K562 (cell line): ENCODE measurements at regions not wholly inside any gene's neighbourhood (a gene's known extent, or its start where the extent isn't known, plus 50 kb on each side); places are given as distances from the start of the nearest gene placed in this dataset.
"Not testable (repeated sequence)": the region's sequence is repeated elsewhere in the genome, so short reads cannot be mapped to it uniquely, and the experiment has no call there.

Experiments
- ATAC-seq: fragments of 200-7000 bp; cut with Tn5 transposase; 3 replicates; pipeline ENCODE4 v1.9.1; 2020; ENCODE audit warnings: moderate library complexity
- BruUV-seq: library from RNA; stranded (reverse); fragments of 400-500 nt; replicated peaks from 2 replicates; lab custom pipeline; 2021; lab: Mats Ljungman, UMichigan
- CTCF ChIA-PET: fragments of 300-600 bp; formaldehyde crosslinking; extraction: SDS; loops from one replicate; lab custom pipeline; 2021; ENCODE audit warnings: low intra/inter-chr PET ratio; lab: Yijun Ruan, JAX
- POLR2A ChIA-PET: fragments of 300-600, 350-650 bp; sonication (Branson Sonifier 250); formaldehyde crosslinking; extraction: SDS; loops from one replicate; lab custom pipeline; 2021; ENCODE audit warnings: antibody characterized with exemption, inconsistent platforms; lab: Yijun Ruan, JAX
- DNase-seq, 4 experiments: peaks; one replicate each; pipeline versions ENCODE4 v3.0.0 to v3.0.0-alpha.2; 2011 to 2018; ENCODE audit warnings: low spot score in 3 of 4, mixed read lengths in 3 of 4; ENCODE audit errors: extremely low read depth in 1 of 4
- FAIRE-seq: peaks from 2 replicates; lab custom pipeline; 2011; peaks lifted over from hg19 to GRCh38; lab: Jason Lieb, UNC
- H2AFZ ChIP-seq: 2 replicates; pipeline ENCODE4 v1.6.0; 2011; ENCODE audit warnings: low read depth, low read length, control low read depth, inconsistent platforms
- H3K27ac ChIP-seq: fragments of 200-600 bp; 3 replicates; pipeline ENCODE4 v1.8.0; 2011; ENCODE audit warnings: low read depth, mild to moderate bottlenecking, control low read depth, inconsistent platforms, low read length, moderate library complexity, mixed read lengths; ENCODE audit errors: extremely low read depth
- H3K27me3 ChIP-seq, 2 experiments: fragments of 300-600 bp in 1 of 2; 2 replicates in 1 of 2; 3 replicates in 1 of 2; pipeline versions ENCODE4 v1.6.0 to v1.8.0; 2011; ENCODE audit warnings: inconsistent platforms in 2 of 2, low read length in 2 of 2, mild to moderate bottlenecking in 1 of 2, mixed read lengths in 1 of 2, moderate library complexity in 1 of 2; ENCODE audit not compliant: control insufficient read depth in 2 of 2, insufficient read depth in 2 of 2
- H3K36me3 ChIP-seq: fragments of 300-600 bp; 3 replicates; pipeline ENCODE4 v1.8.0; 2011; ENCODE audit warnings: mild to moderate bottlenecking, low read length, inconsistent platforms; ENCODE audit not compliant: control insufficient read depth, insufficient read depth
- H3K4me1 ChIP-seq, 2 experiments: fragments of 200-600 bp in 1 of 2; replicated peaks in 1 of 2; 2 replicates in 1 of 2; 3 replicates in 1 of 2; pipeline versions ENCODE4 v1.5.1 to v1.8.0; 2011; ENCODE audit warnings: inconsistent platforms in 2 of 2, low read length in 2 of 2, mild to moderate bottlenecking in 1 of 2, mixed read lengths in 1 of 2, moderate library complexity in 1 of 2; ENCODE audit not compliant: control insufficient read depth in 2 of 2, insufficient read depth in 2 of 2
- H3K4me2 ChIP-seq: 2 replicates; pipeline ENCODE4 v1.6.1; 2011; ENCODE audit warnings: low read length, control low read depth, inconsistent platforms, mixed read lengths; ENCODE audit not compliant: insufficient read depth
- H3K4me3 ChIP-seq: fragments of 200-600 bp; sonication (generic), shearing (Covaris generic); 2 replicates; pipeline ENCODE4 v1.5.1; 2016; ENCODE audit warnings: control low read depth, inconsistent platforms
- H3K79me2 ChIP-seq: fragments of 200-600 bp; 3 replicates; pipeline ENCODE4 v1.8.0; 2011; ENCODE audit warnings: low read length, inconsistent platforms; ENCODE audit not compliant: control insufficient read depth, insufficient read depth
- H3K9ac ChIP-seq, 2 experiments: 2 replicates each; pipeline versions ENCODE4 v1.6.0 to v1.6.1; 2011; ENCODE audit warnings: low read depth in 2 of 2, low read length in 2 of 2, control low read depth in 1 of 2, inconsistent platforms in 1 of 2, mild to moderate bottlenecking in 1 of 2, mixed read lengths in 1 of 2; ENCODE audit not compliant: insufficient read depth in 1 of 2
- H3K9me1 ChIP-seq: one replicate; pipeline ENCODE4 v1.6.0; 2011; ENCODE audit warnings: inconsistent platforms, mild to moderate bottlenecking, low read length, moderate library complexity; ENCODE audit not compliant: control insufficient read depth, insufficient read depth
- H3K9me3 ChIP-seq: replicated peaks from 2 replicates; pipeline ENCODE4 v1.5.1; 2011; ENCODE audit warnings: low read depth, low read length, inconsistent platforms; ENCODE audit not compliant: control insufficient read depth, insufficient read depth
- H4K20me1 ChIP-seq: replicated peaks from 2 replicates; pipeline ENCODE4 v1.6.1; 2011; ENCODE audit warnings: low read length, inconsistent platforms, mixed read lengths; ENCODE audit not compliant: control insufficient read depth, insufficient read depth
- C11orf30 ChIP-seq: fragments of 450-650 bp; IDR thresholded peaks from 2 replicates; pipeline ENCODE4 v1.6.1; 2016; ENCODE audit warnings: low read depth, mild to moderate bottlenecking
- DACH1 ChIP-seq: fragments of 450-650 bp; IDR thresholded peaks from 2 replicates; pipeline ENCODE4 v1.6.1; 2018; ENCODE audit not compliant: partially characterized antibody
- MAFG ChIP-seq: fragments of 450-650 bp; conservative IDR thresholded peaks from 2 replicates; pipeline ENCODE4 v1.6.1; 2016; ENCODE audit warnings: missing genetic modification characterization, missing compliant biosample characterization
- MAFK ChIP-seq: IDR thresholded peaks from 2 replicates; pipeline ENCODE4 v1.6.1; 2011; ENCODE audit warnings: low read length, improper control_type of control experiment
- ZFP36 ChIP-seq: fragments of 150-350 bp; IDR thresholded peaks from 2 replicates; pipeline ENCODE4 v1.6.1; 2018; ENCODE audit warnings: low read length, low read depth; ENCODE audit not compliant: partially characterized antibody
- ZNF316 ChIP-seq: fragments of 450-650 bp; IDR thresholded peaks from 2 replicates; pipeline ENCODE4 v1.6.1; 2016
- ZNF766 ChIP-seq: fragments of 200-800 bp; sonication (Bioruptor generic); conservative IDR thresholded peaks from 2 replicates; pipeline ENCODE4 v1.6.1; 2016; ENCODE audit warnings: missing genetic modification characterization, missing compliant biosample characterization
- WGBS: fragments of 100-300 bp; shearing (Covaris generic); methylation state at CpG from one replicate; pipeline ENCODE4 v1.1.6; 2016; ENCODE audit warnings: low coverage, mixed read lengths; ENCODE audit not compliant: insufficient coverage; ENCODE audit errors: missing lambda C conversion rate; 5-methylcytosine and 5-hydroxymethylcytosine counted together
- in situ Hi-C: fragments of 300-500 bp; cut with MboI; formaldehyde crosslinking; loops from 4 replicates; pipeline ENCODE4 v1.15.0; 2018; ENCODE audit warnings: inconsistent platforms, mixed read lengths
- intact Hi-C: fragments of 100-400 bp; cut with micrococcal nuclease; formaldehyde crosslinking; loops from 2 replicates; pipeline ENCODE4 v1.14.2; 2022

DNA sequence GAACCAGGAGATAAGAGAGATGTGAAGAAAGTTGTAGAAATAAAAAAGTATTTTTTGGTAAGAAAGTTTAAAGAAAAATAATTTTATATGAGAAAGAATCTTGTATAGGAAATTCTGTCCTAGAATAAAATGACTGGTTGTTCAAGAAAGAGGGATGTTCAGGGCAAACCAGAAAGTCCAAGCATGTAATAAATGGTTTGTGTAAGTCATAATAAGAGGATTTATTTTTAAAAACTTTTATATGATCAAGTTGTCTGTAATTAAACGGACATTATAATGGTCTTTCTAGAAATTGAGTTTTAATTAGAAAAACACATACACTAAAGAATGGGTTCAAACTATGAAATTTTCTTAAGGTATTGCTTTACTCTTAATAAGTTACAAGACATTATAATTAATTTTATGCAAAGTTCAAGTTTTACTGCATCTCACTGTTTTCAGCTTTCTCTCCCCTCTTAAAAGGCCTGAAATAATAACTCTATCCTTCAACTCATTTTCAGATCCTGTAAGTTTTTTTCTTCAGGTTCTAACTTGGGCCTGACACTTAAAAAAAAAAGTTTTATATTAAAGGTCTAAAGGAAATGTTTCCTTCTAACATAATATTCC lies 56.1 kb upstream of the ZNF300 start:
- in situ Hi-C loops (no loop called here), intact Hi-C loops (no loop called here)
- WGBS: 0% methylated on average over 1 of the region's 1 CpG
- no peak overlapping the region for H3K9ac ChIP-seq
- POLR2A ChIA-PET: no interaction called here
- H3K27ac ChIP-seq: no peak overlapping the region
- CTCF ChIA-PET: no interaction called here
- DNase-seq (peak in 1 of 4 experiments; percentile 4), FAIRE-seq (no peak), ATAC-seq (no peak)
- no peaks in the 10 kb centered on the region for H3K27me3 ChIP-seq
- no peaks in the 10 kb centered on the region for H3K36me3 ChIP-seq
- no peaks in the 10 kb centered on the region for H3K79me2 ChIP-seq
- H2AFZ ChIP-seq: no peak overlapping the region
- no peaks in the 10 kb centered on the region for H3K4me1 ChIP-seq
- no peak overlapping the region for H3K4me3 ChIP-seq
- no peaks in the 10 kb centered on the region for H3K9me3 ChIP-seq
- TF ChIP-seq DACH1 (no peak), ZFP36 (peak; percentile 75), ZNF766 (CRISPR knock-in tag) (peak; percentile 66)
- H3K4me2 ChIP-seq: no peak overlapping the region
- H4K20me1 ChIP-seq: no peaks in the 10 kb centered on the region
- BruUV-seq: no TSS peak
- no peaks in the 10 kb centered on the region for H3K9me1 ChIP-seq

DNA sequence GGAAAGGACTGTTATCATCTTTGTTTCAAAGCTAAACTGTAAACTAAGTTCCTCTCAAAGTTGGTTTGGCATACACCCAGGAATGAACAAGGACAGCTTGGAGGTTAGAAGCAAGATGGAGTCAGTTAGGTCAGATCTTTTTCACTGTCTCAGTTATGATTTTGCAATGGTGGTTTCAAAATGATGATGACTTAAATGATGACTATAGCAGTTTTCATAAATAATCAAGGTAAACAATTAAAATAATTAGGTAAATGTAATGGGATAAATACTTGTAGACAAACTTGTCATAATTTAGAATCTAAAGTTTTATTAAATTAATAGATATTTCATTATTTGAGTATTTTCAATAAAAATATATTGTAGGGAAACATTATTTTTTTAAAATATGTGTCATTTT lies 55.5 kb upstream of the ZNF300 start:
- H3K36me3 ChIP-seq, CTCF ChIA-PET, H3K9ac ChIP-seq, ATAC-seq, H3K4me2 ChIP-seq, H2AFZ ChIP-seq, in situ Hi-C loops, BruUV-seq, H3K4me3 ChIP-seq, intact Hi-C loops, FAIRE-seq, H3K9me1 ChIP-seq, H3K4me1 ChIP-seq, H3K9me3 ChIP-seq, H3K27me3 ChIP-seq, H4K20me1 ChIP-seq: not testable (repeated sequence)
- TF ChIP-seq ZNF316 (peak; percentile 87), MAFK (peak; percentile 44; the same call in 1 of the 2 replicates), C11orf30 (peak; percentile 60; the same call in 1 of the 2 replicates), MAFG (tag) (peak; percentile 18; the same call in 1 of the 2 replicates)
- TF ChIP-seq, all 486 proteins: peak for 4; not testable (repeated sequence) for 482
- not testable (repeated sequence) for H3K79me2 ChIP-seq, H3K27ac ChIP-seq
- DNase-seq: peak in 1 of 4 experiments; percentile 1
- POLR2A ChIA-PET: interaction anchor here (1.2 kb wide), 1 partner anchor 11 kb away, joined by 5 read pairs; no protein-coding TSS in a partner anchor
